NT2/D1 (cell line): ENCODE measurements at regions not wholly inside any gene's neighbourhood (a gene's known extent, or its start where the extent isn't known, plus 50 kb on each side); places are given as distances from the start of the nearest gene placed in this dataset.

Source experiments
- SUZ12 ChIP-seq: IDR thresholded peaks from 2 replicates; pipeline ENCODE4 v1.6.1; 2011; ENCODE audit not compliant: insufficient read length, insufficient read depth; ENCODE audit errors: extremely low read depth
- YY1 ChIP-seq: IDR thresholded peaks from 2 replicates; pipeline ENCODE4 v1.6.1; 2011; ENCODE audit not compliant: insufficient read length, insufficient read depth
- ZNF274 ChIP-seq: IDR thresholded peaks from 2 replicates; pipeline ENCODE4 v1.6.1; 2011; ENCODE audit warnings: mild to moderate bottlenecking, low read depth, low read length

- TF ChIP-seq ZNF274: no peak
- no peak for TF ChIP-seq YY1
- TF ChIP-seq SUZ12: no peak
Measured at GRCh38 chr1:218942431-218942830, 231.2 kb upstream of the LYPLAL1 start.
